GM12872 (cell line): ENCODE measurements at regions not wholly inside any gene's neighbourhood (a gene's known extent, or its start where the extent isn't known, plus 50 kb on each side); places are given as distances from the start of the nearest gene placed in this dataset.

Experiments
- TF ChIP-seq, protein P1 (sequence below): IDR thresholded peaks from 3 replicates; pipeline ENCODE4 v1.5.1; 2011; ENCODE audit warnings: low read depth, mild to moderate bottlenecking, low read length, moderate library complexity; ENCODE audit not compliant: insufficient read depth

DNA sequence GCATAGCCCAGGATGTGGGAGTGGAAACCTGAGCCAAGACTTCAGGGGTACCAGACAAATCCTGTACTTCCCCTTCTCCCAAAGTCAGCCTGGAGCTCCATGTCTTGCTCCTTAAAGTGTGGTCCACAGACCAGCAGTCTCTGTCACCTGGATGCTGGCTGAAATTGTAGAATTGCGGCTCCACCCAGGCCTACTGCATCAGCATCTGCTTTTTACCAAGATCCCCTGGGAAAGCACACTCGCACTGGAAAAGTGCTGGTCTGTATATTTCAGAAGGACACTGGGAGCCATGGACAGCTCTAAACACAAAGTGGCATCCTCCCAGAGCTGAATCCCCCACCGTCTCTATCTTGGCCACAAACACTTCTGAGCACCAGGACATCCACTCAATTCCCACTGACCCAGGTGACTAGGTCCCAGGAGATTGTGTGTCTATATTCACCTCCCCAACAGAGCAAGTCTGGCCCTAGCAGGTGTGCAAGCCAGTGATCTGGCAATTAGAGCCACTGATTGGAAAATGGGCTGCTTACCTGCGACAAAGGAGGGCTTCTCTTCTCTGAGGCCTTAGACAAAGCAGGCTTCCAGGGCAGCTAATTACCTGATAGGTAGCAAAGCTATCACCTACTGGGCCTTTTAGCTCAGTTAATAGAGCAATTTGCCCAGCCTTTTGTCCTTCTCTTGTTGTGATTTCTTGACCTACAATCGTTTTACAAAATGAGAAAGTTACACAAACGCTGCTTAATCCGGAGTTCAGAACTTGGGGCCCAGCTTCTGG is 443.3 kb downstream of the MN1 start:
- TF ChIP-seq, protein P1, sequence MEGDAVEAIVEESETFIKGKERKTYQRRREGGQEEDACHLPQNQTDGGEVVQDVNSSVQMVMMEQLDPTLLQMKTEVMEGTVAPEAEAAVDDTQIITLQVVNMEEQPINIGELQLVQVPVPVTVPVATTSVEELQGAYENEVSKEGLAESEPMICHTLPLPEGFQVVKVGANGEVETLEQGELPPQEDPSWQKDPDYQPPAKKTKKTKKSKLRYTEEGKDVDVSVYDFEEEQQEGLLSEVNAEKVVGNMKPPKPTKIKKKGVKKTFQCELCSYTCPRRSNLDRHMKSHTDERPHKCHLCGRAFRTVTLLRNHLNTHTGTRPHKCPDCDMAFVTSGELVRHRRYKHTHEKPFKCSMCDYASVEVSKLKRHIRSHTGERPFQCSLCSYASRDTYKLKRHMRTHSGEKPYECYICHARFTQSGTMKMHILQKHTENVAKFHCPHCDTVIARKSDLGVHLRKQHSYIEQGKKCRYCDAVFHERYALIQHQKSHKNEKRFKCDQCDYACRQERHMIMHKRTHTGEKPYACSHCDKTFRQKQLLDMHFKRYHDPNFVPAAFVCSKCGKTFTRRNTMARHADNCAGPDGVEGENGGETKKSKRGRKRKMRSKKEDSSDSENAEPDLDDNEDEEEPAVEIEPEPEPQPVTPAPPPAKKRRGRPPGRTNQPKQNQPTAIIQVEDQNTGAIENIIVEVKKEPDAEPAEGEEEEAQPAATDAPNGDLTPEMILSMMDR: no peak

DNA sequence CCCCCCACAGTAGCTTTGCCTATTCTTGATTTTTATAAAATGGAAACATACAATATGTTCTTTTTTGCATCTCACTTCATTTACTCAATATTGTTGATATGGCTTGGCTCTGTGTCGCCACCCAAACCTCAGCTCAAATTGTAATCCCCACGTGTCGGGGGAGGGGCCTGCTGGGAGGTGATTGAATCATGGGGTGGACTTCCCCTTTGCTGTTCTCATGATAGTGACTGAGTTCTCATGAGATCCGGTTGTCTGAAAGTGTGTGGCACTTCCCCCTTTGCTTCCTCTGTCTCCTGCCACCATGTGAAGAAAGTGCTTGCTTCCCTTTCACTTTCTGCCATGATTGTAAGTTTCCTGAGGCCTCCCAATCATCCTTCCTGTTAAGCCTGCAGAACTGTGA is 431.3 kb downstream of the MN1 start:
- TF ChIP-seq, protein P1: no peak

DNA sequence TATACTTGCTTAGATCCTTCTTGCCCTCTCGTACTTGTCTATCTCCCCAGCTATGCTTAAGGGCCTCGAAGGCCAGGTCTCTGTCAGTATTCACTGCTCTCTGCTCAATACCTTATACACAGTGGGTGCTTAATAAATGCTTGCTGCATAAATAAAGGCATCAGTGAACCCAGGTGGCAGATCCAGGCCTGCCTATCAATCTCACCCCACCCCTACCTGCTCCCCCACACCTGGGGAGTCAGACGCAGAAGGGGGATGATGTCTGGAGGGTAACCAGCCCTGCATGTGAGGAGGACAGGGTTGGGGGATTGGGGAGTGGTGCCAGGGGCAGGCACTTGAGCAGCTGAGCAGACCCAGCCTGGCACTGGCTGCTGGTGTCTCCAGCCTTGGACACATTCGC is 430.6 kb downstream of the MN1 start:
- TF ChIP-seq, protein P1: no peak

DNA sequence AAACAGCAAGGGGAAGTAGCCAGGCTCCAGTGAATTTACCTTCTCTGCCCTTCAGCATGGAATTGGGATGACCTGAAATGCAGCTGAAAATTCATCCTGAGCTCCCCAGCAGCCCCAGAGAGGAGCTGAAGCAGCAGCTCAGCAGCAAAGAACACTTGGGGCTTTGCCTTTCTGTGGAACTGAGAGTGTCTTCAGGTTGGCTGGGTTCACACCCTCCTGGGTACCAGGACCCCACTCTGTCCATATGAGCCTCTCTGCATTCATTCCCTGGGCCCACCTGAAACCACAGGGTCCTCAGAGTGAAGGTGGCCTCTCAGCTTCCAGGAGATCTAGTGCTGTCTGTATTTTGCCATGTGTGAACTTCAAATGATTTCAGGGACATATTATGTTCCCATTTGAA is 429.2 kb downstream of the MN1 start:
- TF ChIP-seq, protein P1: no peak

DNA sequence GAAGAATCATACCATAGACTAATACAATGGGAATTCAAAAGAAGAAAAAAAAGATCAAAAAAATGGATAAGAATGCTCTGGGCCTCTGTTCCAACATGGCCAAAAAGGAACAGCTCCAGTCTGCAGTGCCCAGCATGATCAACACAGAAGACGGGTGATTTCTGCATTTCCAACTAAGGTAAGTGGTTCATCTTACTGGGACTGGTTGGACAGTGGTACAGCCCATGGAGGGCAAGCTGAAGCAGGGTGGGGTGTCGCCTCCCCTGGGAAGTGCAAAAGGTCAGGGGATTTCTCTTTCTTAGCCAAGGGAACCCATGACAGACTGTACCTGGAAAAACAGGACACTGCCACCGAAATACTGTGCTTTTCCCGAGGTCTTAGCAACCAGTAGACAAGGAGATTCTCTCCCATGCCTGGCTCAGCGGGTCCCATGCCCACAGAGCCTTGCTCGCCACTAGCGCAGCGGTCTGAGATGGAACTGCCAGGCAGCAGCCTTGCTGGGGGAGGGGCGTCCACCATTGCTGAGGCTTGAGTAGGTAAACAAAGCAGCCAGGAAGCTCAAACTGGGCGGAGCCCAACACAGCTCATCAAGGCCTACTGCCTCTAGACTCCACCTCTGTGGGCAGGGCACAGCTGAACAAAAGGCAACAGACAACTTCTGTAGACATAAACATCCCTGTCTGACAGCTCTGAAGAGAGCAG is 428.4 kb downstream of the MN1 start:
- TF ChIP-seq, protein P1: no peak

DNA sequence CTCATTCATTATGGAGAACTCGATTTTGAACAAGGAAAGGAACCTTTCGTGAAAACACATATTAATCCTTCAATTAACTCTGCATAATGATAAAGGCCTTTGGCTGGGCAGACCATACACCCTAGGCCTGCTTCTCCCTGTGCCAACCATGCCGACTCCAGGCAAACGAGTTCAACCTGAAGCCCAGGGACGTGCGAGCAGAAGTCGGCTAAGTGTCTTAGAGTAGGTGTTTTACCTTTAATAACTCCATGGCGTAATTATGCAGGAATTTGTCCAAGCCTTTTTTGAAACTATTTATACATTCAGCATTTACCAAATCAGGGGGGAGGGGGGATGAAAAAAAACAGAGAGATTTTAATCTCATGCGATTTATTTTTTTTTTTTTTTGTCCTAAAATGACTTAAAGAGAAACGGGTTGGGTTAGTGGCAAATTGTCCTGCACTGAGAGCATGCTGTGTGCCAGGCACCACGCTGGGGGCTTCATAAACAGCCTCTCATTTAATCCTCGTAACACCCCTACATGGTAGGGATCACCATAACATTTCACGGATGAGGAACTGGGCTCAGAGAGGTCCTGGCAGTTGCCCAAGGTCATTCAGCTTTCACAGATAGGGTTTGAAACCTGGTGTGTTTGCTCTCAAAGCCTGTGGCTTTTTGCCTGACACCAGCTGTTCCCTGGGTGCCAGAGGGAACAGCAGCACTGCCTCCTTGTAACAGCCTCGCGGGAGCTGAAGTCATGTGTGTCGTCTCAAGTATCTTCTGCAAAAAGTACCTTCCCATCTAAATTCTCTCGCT is 423.9 kb downstream of the MN1 start:
- TF ChIP-seq, protein P1: no peak

DNA sequence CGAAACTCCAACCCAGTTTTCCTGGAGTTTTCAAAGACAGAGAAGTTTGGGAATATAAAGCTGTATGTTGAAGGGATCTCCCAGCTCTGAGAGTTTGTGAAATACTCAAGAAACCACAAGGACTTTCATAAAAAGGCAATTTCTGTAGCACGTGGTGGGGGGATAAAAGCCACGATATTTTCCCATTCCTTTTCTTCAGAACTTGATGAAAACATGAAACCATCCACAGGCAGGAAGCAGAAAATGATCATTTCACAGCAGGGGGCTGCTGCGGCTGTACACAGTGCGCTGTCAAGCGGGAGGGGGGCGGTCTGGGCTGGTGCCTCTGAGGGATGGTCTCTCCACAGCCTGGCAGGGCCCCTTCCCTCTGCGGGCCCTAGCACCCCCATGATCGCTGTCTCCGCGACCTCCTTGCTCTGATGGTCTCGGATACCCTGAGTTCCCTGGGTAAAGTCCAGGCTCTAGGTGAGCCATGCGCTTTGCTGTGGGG is 423.2 kb downstream of the MN1 start:
- TF ChIP-seq, protein P1: no peak
